GM19324 (cell line): ENCODE measurements at regions not wholly inside any gene's neighbourhood (a gene's known extent, or its start where the extent isn't known, plus 50 kb on each side); places are given as distances from the start of the nearest gene placed in this dataset.
A peak's percentile ranks its signal among the peaks of the same experiment; 100 is the strongest.

Experiments used
- ATAC-seq: cut with Tn5 transposase; IDR thresholded peaks from one replicate; pipeline ENCODE4 v1.9.1; 2021; ENCODE audit warnings: mild to moderate bottlenecking, moderate library complexity; ENCODE audit not compliant: unreplicated experiment, low FRiP score

GRCh38 chr2:136207030-136207623 lies 89.2 kb upstream of the CXCR4 start:
- peak; percentile 50 for ATAC-seq

GRCh38 chr2:136206613-136207012 lies 88.7 kb upstream of the CXCR4 start:
- ATAC-seq: peak; percentile 95

GRCh38 chr2:136205615-136206014 lies 87.7 kb upstream of the CXCR4 start:
- ATAC-seq: no peak

GRCh38 chr2:136204971-136205370 lies 87.0 kb upstream of the CXCR4 start:
- ATAC-seq: no peak

DNA sequence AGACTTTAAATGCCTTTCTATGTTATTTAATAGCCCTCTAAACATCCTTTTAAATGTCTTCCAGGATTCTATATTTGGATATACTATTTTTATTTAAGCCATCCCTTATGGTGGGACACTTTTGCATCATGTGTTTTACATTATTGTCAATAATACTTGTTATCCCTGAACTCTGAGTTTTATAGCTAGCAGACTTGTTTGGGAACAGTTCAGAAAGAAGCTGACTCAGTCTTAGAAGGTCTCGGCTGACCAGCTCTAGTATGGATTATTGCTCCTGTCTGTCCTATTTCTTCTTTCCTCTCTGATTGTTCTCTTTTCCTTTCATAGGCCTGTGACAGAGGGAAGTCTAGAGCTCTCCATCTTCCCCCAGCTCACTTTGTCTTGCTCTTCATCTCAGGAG lies 77.3 kb upstream of the CXCR4 start:
- no peak for ATAC-seq

- ATAC-seq: no peak
Observed at GRCh38 chr2:136191041-136191440, 73.1 kb upstream of the CXCR4 start.

DNA sequence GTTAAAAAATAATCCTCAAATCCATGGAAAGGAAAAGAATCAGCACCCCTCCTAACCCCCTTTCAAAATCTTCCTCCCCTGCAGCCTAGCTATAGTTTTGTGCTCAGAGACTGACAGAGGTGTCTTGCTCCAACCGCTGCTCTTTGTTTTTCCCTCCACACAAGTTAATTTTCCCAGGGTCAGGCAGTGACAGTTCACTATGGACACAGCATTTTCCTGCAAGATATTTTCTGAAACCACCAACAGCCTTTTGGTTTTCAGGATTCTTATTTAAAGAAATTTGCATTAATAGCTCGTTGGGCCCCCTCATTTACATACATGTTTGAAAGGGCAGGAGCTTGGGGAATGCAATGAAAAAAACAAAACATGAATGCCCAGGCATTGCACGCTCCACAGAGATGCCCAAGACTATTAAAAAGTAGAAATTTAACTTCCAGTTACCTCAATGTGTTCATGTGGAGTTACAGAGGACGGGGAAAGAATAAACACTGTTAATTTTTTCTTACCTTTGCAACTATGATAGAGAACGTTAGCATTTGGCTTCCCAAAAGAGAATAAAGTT lies 71.4 kb upstream of the CXCR4 start:
- ATAC-seq: no peak

DNA sequence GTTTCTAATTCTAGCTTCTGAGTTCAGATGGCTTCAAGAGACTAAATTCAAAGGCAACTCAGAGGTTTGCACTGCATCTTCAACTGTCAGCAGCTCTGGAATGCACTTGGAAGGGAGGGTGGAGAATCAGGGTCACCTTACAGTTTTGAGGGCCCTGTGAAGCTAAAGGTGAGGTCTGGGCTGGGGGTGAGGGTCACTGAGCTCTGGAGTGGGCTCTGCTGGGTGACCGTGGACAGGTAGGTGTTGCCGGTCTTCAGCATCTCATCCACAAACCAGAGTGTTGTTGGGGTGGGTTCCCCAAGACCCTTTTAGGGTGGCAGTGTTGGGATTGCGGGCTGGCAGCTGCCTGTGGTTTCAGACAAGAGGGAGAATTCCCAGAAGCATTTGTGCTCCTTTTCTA lies 70.1 kb upstream of the CXCR4 start:
- no peak for ATAC-seq

DNA sequence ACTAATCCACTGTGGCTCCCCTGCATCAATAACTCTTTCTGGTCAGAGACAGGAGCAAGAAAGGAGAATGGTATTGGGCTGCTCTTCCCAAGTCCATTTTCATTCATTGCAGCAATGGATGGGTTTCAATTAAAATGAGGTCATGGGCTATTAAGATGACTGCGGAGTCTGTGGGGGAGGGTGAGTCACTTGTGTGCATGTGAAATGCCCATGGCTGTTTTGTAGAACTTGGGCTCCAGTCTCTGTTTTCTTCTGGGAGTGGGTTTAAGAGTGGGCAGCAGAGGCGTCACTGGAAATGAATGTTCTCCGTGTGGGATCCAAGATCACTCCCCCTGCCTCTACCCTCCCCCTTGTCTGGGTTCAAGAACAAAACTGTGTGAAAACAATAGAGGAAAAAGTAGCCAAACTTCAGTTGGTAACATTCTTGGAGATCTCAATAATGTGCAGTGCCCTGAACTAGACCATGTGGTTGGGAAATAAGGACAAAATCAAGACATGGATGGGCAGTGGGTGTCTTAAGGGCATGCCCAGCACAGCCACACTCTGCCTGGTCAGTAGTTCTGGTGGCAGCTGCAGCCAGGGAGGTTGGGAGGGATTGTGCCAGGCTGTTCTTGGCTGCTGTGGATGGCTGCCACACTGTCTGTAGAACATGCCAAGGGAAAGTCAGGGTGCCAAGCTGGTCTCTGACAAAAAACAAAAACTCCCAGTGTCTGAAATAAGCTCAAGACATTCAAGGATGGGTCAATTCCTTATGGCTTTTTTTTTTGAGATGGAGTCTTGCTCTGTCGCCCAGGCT lies 68.2 kb upstream of the CXCR4 start:
- ATAC-seq: no peak

GRCh38 chr2:136183097-136183496 lies 65.1 kb upstream of the CXCR4 start:
- ATAC-seq: no peak

GRCh38 chr2:136182315-136182714 lies 64.4 kb upstream of the CXCR4 start:
- ATAC-seq: no peak

DNA sequence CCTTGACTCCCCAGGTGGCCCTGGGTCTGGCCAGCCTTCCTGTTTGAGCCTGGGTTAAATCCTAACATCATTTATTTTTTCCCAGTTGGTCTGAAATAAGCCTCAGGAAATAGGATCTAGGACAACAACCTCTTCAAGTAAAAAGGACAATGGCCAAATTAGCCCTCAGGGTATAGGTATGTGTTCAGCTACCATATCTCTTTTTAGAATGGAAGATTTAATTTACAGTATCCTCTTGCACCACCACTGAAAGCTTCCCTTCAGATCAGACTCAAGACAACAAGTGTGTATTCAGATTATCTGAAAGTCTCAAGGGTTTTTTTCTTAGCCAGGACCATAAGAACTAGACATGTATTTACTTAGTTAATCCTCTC lies 61.6 kb upstream of the CXCR4 start:
- no peak for ATAC-seq

- no peak for ATAC-seq
Observed at GRCh38 chr2:136178941-136179601, 61.1 kb upstream of the CXCR4 start.

DNA sequence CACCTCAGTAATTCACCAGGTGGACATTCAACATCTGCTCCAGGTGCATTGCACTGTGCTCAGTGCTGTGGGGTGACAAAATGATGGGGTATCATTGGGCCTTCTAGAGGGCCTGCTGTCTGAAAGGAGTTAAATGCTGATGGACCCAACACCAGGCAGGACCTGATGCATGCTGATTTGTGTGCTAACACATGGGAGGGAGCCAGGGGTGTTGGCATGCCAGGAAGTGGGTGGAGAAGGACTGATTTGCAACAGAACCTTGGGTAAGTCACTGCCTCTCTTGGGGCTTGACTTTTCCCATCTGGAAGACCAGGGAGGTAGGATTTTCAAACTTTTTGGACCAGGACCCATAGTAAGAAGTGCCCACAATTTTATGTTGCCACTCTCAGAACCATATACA lies 57.9 kb upstream of the CXCR4 start:
- no peak for ATAC-seq

DNA sequence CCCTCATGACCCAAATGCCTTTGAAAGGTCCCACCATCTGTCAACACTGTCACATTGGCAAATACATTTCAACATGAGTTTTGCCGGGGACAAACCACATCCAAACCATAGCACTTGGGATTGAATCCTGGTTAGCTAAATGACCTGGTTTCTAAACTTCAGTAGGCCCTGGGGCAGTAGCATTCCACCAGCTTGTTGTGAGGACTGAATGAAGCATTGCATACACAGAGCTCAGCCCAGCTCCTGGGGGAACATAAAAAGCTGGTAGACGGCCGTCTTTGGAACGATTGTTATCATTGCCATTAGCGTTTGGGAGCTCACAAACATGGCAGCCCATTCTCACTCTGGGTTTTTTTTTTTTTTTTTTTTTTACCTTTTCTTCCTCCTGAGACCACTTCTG lies 57.5 kb upstream of the CXCR4 start:
- ATAC-seq: no peak

- no peak for ATAC-seq
Observed at GRCh38 chr2:136173126-136173525, 55.2 kb upstream of the CXCR4 start.

DNA sequence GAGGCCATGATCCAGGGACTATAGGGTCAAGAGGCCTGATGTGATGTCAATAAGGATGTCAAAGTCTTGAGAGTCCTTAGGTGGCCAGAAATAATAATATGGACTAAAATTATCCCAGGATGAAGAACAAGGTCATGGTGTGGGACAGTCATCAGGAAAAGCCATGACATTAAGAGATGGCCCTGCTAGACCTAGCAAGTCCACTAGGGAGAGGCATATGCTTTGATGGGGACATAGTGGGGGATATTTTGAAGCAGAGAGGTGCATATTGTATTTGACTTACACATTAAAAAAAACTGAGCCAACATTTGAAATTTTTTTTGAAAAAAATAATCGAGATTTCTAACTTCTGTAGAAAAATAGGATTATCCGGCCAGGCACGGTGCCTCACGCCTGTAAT lies 53.3 kb upstream of the CXCR4 start:
- no peak for ATAC-seq

GRCh38 chr2:136168720-136169119 lies 50.8 kb upstream of the CXCR4 start:
- ATAC-seq: no peak

DNA sequence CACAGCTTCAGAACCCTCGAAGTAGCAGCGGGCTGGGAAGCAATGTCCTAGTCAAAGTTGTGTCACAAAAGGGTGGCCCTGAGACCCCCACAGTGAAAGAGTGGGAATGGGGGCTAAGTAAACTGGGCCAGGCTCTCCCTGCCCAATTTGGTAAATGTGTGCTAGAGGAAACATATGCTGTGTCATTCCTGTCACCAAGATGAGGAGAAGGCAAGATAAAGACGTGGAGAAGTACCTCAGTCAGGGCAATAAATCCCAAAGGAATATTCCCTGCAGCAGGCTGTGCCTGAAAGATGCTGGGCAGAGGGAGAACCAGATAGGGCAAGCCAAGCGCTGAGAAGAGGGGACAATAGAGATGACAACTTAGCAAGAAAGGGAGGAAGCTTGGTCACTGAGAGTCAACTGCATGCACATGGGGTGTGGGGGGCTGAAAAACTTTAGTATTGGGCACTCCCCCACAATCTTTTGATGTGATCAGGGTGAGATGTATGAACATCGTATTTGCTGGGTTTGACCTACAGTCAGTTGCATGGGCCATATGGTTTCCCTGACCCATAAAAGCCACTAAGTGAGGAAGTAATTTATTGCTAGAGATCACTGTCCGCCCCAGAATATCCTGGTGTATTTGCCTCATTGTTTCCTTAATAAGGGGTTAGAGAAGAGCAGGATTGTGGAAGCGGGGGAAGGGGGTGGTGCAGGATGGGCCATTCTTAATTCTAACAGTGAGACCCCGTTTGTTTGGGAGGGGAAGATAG lies 49.9 kb upstream of the CXCR4 start:
- ATAC-seq: no peak
